ENCODE measurements at regions not wholly inside any gene's neighbourhood (a gene's known extent, or its start where the extent isn't known, plus 50 kb on each side); places are given as distances from the start of the nearest gene placed in this dataset.
"Not testable (repeated sequence)": the region's sequence is repeated elsewhere in the genome, so short reads cannot be mapped to it uniquely, and the experiment has no call there.

GRCh38 chr3:3334491-3334890 lies 155.0 kb upstream of the CRBN start:
- no peak for DNase-seq (ENCODE audit: low read depth)

- DNase-seq (ENCODE audit: low read depth) = no peak
Measured at GRCh38 chr3:3333571-3333970, 154.1 kb upstream of the CRBN start.

- DNase-seq (ENCODE audit: low read depth) = no peak
Measured at GRCh38 chr3:3316521-3316920, 137.0 kb upstream of the CRBN start.

GRCh38 chr3:3315846-3316245 lies 136.4 kb upstream of the CRBN start:
- no peak for DNase-seq (ENCODE audit: low read depth)

- DNase-seq (ENCODE audit: low read depth) = no peak
Measured at GRCh38 chr3:3309887-3310286, 130.4 kb upstream of the CRBN start.

GRCh38 chr3:3308809-3309208 lies 129.3 kb upstream of the CRBN start:
- no peak for DNase-seq (ENCODE audit: low read depth)

GRCh38 chr3:3307491-3307890 lies 128.0 kb upstream of the CRBN start:
- no peak for DNase-seq (ENCODE audit: low read depth)

GRCh38 chr3:3305841-3306240 lies 126.3 kb upstream of the CRBN start:
- DNase-seq (ENCODE audit: low read depth) = no peak

- DNase-seq (ENCODE audit: low read depth) = no peak
Measured at GRCh38 chr3:3305084-3305483, 125.6 kb upstream of the CRBN start.

GRCh38 chr3:3303636-3304035 lies 124.1 kb upstream of the CRBN start:
- DNase-seq (ENCODE audit: low read depth) = no peak

GRCh38 chr3:3302964-3303363 lies 123.5 kb upstream of the CRBN start:
- no peak for DNase-seq (ENCODE audit: low read depth)

- DNase-seq (ENCODE audit: low read depth) = no peak
Measured at GRCh38 chr3:3301476-3301875, 122.0 kb upstream of the CRBN start.

GRCh38 chr3:3296979-3297381 lies 117.5 kb upstream of the CRBN start:
- DNase-seq (ENCODE audit: low read depth) = no peak

- DNase-seq (ENCODE audit: low read depth) = no peak
Measured at GRCh38 chr3:3295586-3295985, 116.1 kb upstream of the CRBN start.

- DNase-seq (ENCODE audit: low read depth) = not testable (repeated sequence)
Measured at GRCh38 chr3:3291756-3292283, 112.3 kb upstream of the CRBN start.

- DNase-seq (ENCODE audit: low read depth) = no peak
Measured at GRCh38 chr3:3288255-3288654, 108.8 kb upstream of the CRBN start.

- DNase-seq (ENCODE audit: low read depth) = no peak
Measured at GRCh38 chr3:3286014-3286413, 106.5 kb upstream of the CRBN start.

GRCh38 chr3:3281024-3281423 lies 101.5 kb upstream of the CRBN start:
- no peak for DNase-seq (ENCODE audit: low read depth)

- no peak for DNase-seq (ENCODE audit: low read depth)
Measured at GRCh38 chr3:3280396-3280795, 100.9 kb upstream of the CRBN start.

GRCh38 chr3:3278073-3278472 lies 98.6 kb upstream of the CRBN start:
- no peak for DNase-seq (ENCODE audit: low read depth)

GRCh38 chr3:3276630-3277029 lies 97.1 kb upstream of the CRBN start:
- no peak for DNase-seq (ENCODE audit: low read depth)

- DNase-seq (ENCODE audit: low read depth) = no peak
Measured at GRCh38 chr3:3264796-3265195, 85.3 kb upstream of the CRBN start.

- DNase-seq (ENCODE audit: low read depth) = no peak
Measured at GRCh38 chr3:3260870-3261269, 81.4 kb upstream of the CRBN start.

- DNase-seq (ENCODE audit: low read depth) = no peak
Measured at GRCh38 chr3:3259181-3259580, 79.7 kb upstream of the CRBN start.

- no peak for DNase-seq (ENCODE audit: low read depth)
Measured at GRCh38 chr3:3258281-3258680, 78.8 kb upstream of the CRBN start.
